Urothelium cell line (cell line): ENCODE measurements at regions not wholly inside any gene's neighbourhood (a gene's known extent, or its start where the extent isn't known, plus 50 kb on each side); places are given as distances from the start of the nearest gene placed in this dataset.
"Not testable (repeated sequence)": the region's sequence is repeated elsewhere in the genome, so short reads cannot be mapped to it uniquely, and the experiment has no call there.

ENCODE experiments used
- DNase-seq: peaks from one replicate; pipeline ENCODE4 v3.0.0; 2011; ENCODE audit warnings: low spot score, mixed read lengths
- FAIRE-seq: peaks from 2 replicates; lab custom pipeline; 2011; peaks lifted over from hg19 to GRCh38; lab: Jason Lieb, UNC

GRCh38 chr22:22371031-22371541 is 126.5 kb downstream of the VPREB1 start:
- peak; percentile 87 for FAIRE-seq
- no peak for DNase-seq

DNA sequence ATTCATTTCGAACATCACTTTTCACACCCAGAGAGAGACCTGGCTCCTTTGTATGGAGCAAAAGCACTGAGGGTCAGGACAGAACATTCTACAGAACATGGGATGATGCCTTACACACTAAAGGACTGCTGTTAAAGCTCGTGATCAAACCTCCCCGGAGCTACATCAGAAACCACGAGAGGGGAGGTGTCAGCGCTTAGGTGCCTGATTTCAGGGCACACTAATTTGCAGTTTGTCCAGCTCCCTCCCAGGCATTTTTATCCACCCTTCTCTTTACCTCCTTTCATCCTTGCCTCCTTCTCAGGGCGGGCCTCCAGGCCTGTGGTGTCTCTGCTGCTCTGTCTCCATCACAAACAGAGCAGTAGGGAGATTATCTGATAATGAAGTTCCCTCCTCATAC is 127.5 kb downstream of the VPREB1 start:
- FAIRE-seq (peak; percentile 66), DNase-seq (no peak)

DNA sequence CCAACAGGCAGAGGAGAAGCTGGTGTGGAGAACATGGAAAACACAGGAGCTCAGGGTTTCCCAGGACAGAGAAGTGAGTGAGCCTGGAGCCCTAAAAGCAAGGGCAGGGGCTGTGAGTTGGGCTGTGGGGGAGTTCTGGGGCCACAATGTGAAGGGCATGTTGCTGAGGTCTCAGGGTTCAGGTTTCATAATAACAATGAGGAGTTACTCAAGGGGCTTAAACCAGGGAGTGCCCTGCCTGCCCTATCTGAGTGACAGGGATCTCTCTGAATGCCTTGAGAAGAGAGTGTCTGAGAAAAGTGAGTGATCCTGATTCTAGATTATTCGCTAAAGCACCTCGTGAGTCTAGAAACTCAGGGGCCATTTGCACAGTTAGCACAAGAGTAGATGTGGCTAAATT is 129.6 kb downstream of the VPREB1 start:
- no peak for FAIRE-seq

GRCh38 chr22:22374579-22374978 is 130.0 kb downstream of the VPREB1 start:
- DNase-seq, result no peak
- FAIRE-seq, result no peak

More for the DNA sequence above, 129.6 kb downstream of the VPREB1 start:
- no peak for DNase-seq

- no peak for DNase-seq
- peak; percentile 77 for FAIRE-seq
Observed at GRCh38 chr22:22375576-22376351, 131.2 kb downstream of the VPREB1 start.

DNA sequence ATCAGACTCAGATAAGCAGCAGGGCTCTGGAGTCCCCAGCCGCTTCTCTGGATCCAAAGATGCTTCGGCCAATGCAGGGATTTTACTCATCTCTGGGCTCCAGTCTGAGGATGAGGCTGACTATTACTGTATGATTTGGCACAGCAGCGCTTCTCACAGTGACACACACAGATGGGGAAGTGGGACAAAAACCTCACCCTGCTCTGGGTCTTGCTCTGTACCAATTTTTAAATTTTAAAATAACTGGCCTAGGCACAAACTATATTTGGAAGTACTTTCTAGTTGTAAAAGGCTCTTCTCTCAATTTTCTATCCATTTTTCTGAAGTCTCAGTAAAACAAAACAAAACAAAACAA is 131.7 kb downstream of the VPREB1 start:
- FAIRE-seq (no peak), DNase-seq (no peak)

GRCh38 chr22:22376884-22377283 is 131.7 kb downstream of the ZNF280B start:
- DNase-seq, FAIRE-seq: not testable (repeated sequence)

- DNase-seq (no peak), FAIRE-seq (no peak)
Observed at GRCh38 chr22:22377335-22377734, 131.2 kb downstream of the ZNF280B start.

DNA sequence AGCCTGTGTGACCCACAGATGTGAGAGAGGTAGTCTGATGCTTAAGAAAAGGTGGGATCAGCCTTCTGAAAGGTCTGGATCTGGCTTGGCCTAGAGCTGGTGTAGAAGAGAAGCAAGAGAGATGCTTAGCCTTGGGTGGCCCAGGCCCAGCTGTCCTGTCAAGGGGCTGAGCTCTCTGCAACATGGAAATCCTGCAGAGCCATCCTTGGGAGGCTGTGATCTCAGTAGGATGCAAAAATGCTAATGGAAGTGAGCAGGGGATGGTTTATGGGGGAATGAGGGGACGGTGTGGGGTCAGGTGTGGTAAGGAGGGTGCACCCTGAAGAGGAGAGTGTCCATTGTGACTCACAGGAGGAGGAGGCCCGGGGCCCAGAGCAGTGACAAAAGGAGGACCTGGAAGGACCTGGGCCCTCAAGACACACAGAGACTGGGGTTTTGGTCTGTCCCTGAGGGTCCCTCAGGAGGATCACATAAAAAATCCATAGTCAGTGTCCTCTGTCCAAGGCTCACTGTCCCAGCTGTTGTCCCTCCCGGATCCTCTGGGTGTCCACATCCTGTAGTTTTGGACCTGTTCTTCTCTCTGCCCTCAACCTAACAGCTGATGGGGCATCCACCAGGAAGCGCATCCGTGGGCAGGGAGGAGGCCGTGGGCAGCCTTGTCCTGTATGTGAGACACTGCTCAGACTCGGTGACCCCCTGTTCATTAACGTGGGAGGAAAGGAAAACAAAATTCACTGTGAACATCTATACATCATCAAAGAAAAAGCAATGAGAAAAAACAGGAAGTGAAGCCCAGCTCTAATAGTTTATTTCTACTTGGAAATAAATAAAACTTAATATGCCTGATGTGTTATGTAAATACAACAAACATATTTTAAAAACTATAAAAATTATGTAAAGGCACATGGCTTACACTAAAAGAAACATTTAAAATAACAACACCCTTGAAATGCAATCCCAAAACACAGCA is 129.8 kb downstream of the ZNF280B start:
- DNase-seq (no peak), FAIRE-seq (no peak)

DNA sequence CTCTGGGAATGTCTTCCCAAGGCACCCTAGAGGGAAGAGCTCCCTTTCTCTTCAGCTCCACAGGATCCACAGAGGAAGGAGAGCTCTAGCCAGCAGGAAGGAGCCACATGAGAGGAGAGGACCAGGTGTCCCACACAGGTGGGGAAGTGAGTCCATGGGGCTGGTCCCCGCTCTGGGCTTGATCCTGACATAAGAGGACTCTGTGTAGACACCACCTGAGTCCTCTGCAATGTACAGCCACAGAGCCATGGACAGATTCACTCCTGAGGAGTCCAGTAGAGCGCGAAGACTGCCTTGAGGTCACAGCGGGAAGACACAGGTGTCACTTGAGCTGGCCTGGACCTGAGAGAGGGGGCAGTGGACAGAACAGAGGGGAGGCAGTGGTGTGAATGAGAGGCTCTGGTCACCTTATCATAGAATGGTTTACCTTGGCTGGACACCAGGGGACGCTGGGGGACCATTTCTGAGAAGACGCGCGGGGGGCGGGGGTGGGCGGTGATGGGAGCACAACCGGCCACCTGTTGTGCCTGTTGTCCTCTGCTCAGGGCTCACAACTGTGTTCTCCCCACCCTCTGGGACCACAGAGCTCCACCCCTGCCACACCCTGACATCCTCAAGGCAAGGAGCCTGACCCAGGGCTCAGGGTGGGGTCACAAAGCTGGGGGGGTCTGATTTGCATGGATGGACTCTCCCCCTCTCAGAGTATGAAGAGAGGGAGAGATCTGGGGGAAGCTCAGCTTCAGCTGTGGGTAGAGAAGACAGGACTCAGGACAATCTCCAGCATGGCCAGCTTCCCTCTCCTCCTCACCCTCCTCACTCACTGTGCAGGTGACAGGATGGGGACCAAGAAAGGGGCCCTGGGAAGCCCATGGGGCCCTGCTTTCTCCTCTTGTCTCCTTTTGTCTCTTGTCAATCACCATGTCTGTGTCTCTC is 128.2 kb downstream of the ZNF280B start:
- FAIRE-seq (peak; percentile 69), DNase-seq (no peak)

DNA sequence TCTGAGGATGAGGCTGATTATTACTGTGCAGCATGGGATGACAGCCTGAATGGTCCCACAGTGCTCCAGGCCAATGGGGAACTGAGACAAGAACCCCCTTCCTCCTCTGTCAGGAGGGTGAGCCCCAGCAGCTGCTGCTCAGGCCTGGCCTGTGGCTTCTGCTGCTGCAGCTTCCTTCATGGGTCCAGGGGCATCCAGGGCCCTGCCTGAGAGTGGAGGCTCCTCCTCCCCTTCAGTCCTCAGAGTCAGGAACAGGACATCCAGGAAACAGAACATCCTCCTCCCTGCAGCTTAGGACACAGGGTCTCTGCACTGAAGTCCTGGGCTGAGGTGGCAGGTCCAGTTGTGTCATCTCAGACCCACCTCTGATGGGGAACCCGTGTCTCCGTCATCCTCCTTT is 127.2 kb downstream of the ZNF280B start:
- not testable (repeated sequence) for DNase-seq, FAIRE-seq

DNA sequence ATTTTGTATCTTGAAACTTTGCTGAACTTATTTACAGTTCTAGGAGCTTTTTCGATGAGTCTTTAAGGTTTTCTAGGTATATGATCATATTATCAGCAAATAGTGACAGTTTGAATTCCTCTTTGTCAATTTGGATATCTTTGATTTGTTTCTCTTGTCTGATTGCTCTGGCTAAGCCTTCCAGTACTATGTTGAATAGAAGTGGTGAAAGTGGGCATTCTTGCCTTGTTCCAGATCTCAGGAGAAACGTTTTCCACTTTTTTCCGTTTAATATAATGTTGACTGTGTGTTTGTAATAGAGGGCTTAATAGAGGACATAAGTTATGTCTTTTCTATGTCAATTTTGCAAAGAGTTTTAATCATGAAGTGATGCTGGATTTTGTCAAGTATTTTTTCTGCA is 124.3 kb downstream of the ZNF280B start:
- FAIRE-seq (no peak), DNase-seq (no peak)

DNA sequence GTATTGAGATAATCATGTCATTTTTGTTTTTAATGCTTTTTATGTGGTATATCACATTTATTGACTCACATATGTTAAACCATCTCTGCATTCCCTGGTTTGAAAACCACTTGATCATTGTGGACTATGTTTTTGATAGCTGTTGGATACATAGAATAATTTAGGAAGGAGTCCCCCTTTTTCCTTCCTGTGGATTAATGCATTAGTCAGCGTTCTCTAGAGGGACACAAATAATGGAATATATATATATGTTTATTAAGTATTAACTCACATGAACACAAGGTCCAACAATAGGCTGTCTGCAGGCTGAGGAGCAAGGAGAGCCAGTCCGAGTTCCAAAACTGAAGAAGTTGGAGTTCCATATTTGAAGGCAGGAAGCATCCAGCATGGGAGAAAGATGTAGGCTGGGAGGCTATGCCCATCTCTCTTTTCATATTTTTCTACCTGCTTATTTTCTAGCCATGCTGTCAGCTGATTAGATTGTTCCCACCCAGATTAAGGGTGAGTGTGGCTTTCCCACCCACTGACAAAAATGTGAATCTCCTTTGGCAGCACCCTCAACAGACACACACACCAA is 123.8 kb downstream of the ZNF280B start:
- no peak for DNase-seq
- FAIRE-seq, result no peak

GRCh38 chr22:22386602-22387385 is 121.7 kb downstream of the ZNF280B start:
- DNase-seq (no peak), FAIRE-seq (peak; percentile 9)

- FAIRE-seq, result no peak
Observed at GRCh38 chr22:22387386-22387736, 121.2 kb downstream of the ZNF280B start.

GRCh38 chr22:22388090-22388489 is 120.5 kb downstream of the ZNF280B start:
- DNase-seq (no peak), FAIRE-seq (peak; percentile 13)

More at GRCh38 chr22:22387386-22387736, 121.2 kb downstream of the ZNF280B start:
- DNase-seq, result no peak

- no peak for DNase-seq
- no peak for FAIRE-seq
Observed at GRCh38 chr22:22388494-22388893, 120.0 kb downstream of the ZNF280B start.

GRCh38 chr22:22389467-22389866 is 119.1 kb downstream of the ZNF280B start:
- DNase-seq, result no peak
- no peak for FAIRE-seq

DNA sequence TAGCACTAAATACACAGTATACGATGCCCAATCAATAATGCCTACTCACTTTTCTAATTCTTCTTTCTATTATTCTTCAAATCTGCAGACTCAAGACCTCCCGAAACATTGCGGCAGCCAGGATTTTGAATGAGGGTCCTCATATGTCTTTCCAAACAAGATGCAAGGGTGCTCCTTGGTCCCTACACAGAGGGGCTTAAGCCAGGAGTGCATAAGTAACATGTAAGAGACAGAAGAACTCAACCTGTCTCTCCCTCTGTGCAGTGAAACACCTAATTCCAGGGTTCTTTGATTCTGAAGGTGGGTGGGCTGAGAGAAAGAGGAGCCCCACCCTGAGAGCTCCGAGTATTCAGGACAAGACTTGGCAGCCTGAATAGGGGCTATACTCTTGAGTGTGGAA is 117.6 kb downstream of the ZNF280B start:
- no peak for FAIRE-seq

More for the DNA sequence above, 117.6 kb downstream of the ZNF280B start:
- DNase-seq, result no peak
